ENCODE measurements at regions not wholly inside any gene's neighbourhood (a gene's known extent, or its start where the extent isn't known, plus 50 kb on each side); places are given as distances from the start of the nearest gene placed in this dataset.

DNA sequence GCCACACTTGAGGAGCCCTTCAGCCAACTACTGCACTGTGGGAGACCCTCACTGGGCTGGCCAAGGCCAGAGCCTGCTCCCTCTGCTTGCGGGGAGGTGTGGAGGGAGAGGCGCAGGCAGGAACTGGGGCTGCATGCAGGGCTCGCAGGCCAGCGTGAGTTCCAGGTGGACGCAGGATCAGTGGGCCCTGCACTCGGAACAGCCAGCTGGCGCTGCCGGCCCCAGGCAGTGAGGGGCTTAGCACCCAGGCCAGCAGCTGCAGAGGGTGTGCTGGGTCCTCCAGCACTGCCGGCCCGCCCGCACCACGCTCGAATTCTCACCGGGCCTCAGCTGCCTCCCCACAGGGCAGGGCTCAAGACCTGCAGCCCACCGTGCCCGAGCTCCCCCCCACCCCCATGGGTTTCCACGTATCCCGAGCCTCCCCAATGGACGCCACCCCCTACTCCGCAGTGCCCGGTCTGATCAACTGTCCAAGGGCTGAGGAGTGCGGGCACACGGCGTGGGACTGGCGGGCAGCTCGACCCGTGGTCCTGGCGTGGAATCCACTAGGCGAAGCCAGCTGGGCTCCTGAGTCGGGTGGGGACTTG is 1293.8 kb upstream of the PCDH9 start:
- no peaks in the 10 kb centered on the region for H3K36me3 ChIP-seq (ENCODE audit: control insufficient read depth in 2 of 2, extremely low read depth in 1 of 2, insufficient read depth in 2 of 2, low read length in 2 of 2)
- H3K27me3 ChIP-seq (ENCODE audit: control insufficient read depth, extremely low read depth, insufficient read depth, low read length) = no peaks in the 10 kb centered on the region
- TF ChIP-seq EZH2 (IDR thresholded peaks at IDR 0.05; ENCODE audit: low read length) = no peak
- TF ChIP-seq, protein P1, sequence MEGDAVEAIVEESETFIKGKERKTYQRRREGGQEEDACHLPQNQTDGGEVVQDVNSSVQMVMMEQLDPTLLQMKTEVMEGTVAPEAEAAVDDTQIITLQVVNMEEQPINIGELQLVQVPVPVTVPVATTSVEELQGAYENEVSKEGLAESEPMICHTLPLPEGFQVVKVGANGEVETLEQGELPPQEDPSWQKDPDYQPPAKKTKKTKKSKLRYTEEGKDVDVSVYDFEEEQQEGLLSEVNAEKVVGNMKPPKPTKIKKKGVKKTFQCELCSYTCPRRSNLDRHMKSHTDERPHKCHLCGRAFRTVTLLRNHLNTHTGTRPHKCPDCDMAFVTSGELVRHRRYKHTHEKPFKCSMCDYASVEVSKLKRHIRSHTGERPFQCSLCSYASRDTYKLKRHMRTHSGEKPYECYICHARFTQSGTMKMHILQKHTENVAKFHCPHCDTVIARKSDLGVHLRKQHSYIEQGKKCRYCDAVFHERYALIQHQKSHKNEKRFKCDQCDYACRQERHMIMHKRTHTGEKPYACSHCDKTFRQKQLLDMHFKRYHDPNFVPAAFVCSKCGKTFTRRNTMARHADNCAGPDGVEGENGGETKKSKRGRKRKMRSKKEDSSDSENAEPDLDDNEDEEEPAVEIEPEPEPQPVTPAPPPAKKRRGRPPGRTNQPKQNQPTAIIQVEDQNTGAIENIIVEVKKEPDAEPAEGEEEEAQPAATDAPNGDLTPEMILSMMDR (optimal IDR thresholded peaks at IDR 0.05 in 1 of 3, IDR thresholded peaks at IDR 0.05 in 1 of 3, conservative IDR thresholded peaks at IDR 0.05 in 1 of 3; ENCODE audit: extremely low read depth in 1 of 3, insufficient read depth in 2 of 3, low read length in 3 of 3) = no peak
- dilution Hi-C loops (cut with MboI; ENCODE audit: extremely low pct_ligation_motif_present, low sequenced_read_pairs) = no loop called here
- H4K20me1 ChIP-seq (ENCODE audit: control insufficient read depth, extremely low read depth, insufficient read depth, low read length) = no peaks in the 10 kb centered on the region
- DNase-seq (ENCODE audit: low read depth, low spot score) = no peak
- no peaks in the 10 kb centered on the region for H3K79me2 ChIP-seq (ENCODE audit: control insufficient read depth, insufficient read depth, low read length)
- no peak overlapping the region for H3K27ac ChIP-seq (ENCODE audit: control insufficient read depth, insufficient read depth, low read length)
- H3K4me2 ChIP-seq (ENCODE audit: control insufficient read depth, extremely low read depth, insufficient read depth, low read depth, low read length) = no peak overlapping the region
- H3K4me1 ChIP-seq (ENCODE audit: control insufficient read depth, extremely low read depth, insufficient read depth, low read length) = no peaks in the 10 kb centered on the region
- H2AFZ ChIP-seq (ENCODE audit: control insufficient read depth, low read length) = no peak overlapping the region
- no peak for FAIRE-seq
- no peaks in the 10 kb centered on the region for H3K9me1 ChIP-seq (ENCODE audit: control insufficient read depth, extremely low read depth, insufficient read depth, low read length)
- H3K4me3 ChIP-seq (ENCODE audit: control insufficient read depth in 2 of 3, extremely low read depth in 1 of 3, insufficient read depth in 2 of 3, low read depth in 1 of 3, low read length in 3 of 3) = no peak overlapping the region
- no peak overlapping the region for H3K9ac ChIP-seq (ENCODE audit: control insufficient read depth, extremely low read depth, insufficient read depth, low read length)
- H3K9me3 ChIP-seq (ENCODE audit: control insufficient read depth, low read depth, low read length) = no peaks in the 10 kb centered on the region

DNA sequence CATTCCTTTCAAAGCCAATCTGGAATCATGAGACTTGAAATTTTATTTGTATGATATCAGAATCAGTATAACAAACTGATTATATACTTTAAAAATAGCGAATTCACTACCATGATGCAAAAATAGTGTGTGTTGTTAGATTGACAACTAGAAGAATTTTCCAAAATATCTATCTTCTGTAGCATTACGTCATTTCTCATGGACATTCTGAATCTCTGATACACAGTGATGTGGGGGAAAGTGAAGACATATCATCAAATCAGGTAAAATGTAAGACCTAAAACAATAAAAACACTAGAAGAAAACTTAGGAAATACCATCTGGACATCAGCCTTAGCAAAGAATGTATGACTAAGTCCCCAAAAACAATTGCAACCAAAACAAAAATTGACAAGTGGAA is 1292.0 kb upstream of the PCDH9 start:
- H3K9ac ChIP-seq (ENCODE audit: control insufficient read depth, extremely low read depth, insufficient read depth, low read length) = no peak overlapping the region
- dilution Hi-C loops (cut with MboI; ENCODE audit: extremely low pct_ligation_motif_present, low sequenced_read_pairs) = no loop called here
- no peaks in the 10 kb centered on the region for H3K9me3 ChIP-seq (ENCODE audit: control insufficient read depth, low read depth, low read length)

More for the DNA sequence above, 1292.0 kb upstream of the PCDH9 start:
- no peak overlapping the region for H3K27ac ChIP-seq (ENCODE audit: control insufficient read depth, insufficient read depth, low read length)
- no peaks in the 10 kb centered on the region for H3K9me1 ChIP-seq (ENCODE audit: control insufficient read depth, extremely low read depth, insufficient read depth, low read length)
- H3K27me3 ChIP-seq (ENCODE audit: control insufficient read depth, extremely low read depth, insufficient read depth, low read length) = no peaks in the 10 kb centered on the region
- no peak overlapping the region for H3K4me3 ChIP-seq (ENCODE audit: control insufficient read depth in 2 of 3, extremely low read depth in 1 of 3, insufficient read depth in 2 of 3, low read depth in 1 of 3, low read length in 3 of 3)
- H3K79me2 ChIP-seq (ENCODE audit: control insufficient read depth, insufficient read depth, low read length) = no peaks in the 10 kb centered on the region
- FAIRE-seq (no peak), DNase-seq (ENCODE audit: low read depth, low spot score) (no peak)
- H4K20me1 ChIP-seq (ENCODE audit: control insufficient read depth, extremely low read depth, insufficient read depth, low read length) = no peaks in the 10 kb centered on the region
- no peak for TF ChIP-seq EZH2 (IDR thresholded peaks at IDR 0.05; ENCODE audit: low read length)
- TF ChIP-seq, protein P1 (optimal IDR thresholded peaks at IDR 0.05 in 1 of 3, IDR thresholded peaks at IDR 0.05 in 1 of 3, conservative IDR thresholded peaks at IDR 0.05 in 1 of 3; ENCODE audit: extremely low read depth in 1 of 3, insufficient read depth in 2 of 3, low read length in 3 of 3) = no peak
- no peaks in the 10 kb centered on the region for H3K36me3 ChIP-seq (ENCODE audit: control insufficient read depth in 2 of 2, extremely low read depth in 1 of 2, insufficient read depth in 2 of 2, low read length in 2 of 2)
- H3K4me2 ChIP-seq (ENCODE audit: control insufficient read depth, extremely low read depth, insufficient read depth, low read depth, low read length) = no peak overlapping the region
- H3K4me1 ChIP-seq (ENCODE audit: control insufficient read depth, extremely low read depth, insufficient read depth, low read length) = no peaks in the 10 kb centered on the region
- H2AFZ ChIP-seq (ENCODE audit: control insufficient read depth, low read length) = no peak overlapping the region

All from keratinocyte (primary cell).